Stomach smooth muscle (tissue), 2 donors: ENCODE measurements at regions not wholly inside any gene's neighbourhood (a gene's known extent, or its start where the extent isn't known, plus 50 kb on each side); places are given as distances from the start of the nearest gene placed in this dataset.
"Not testable (repeated sequence)": the region's sequence is repeated elsewhere in the genome, so short reads cannot be mapped to it uniquely, and the experiment has no call there.

Experiments used
- H3K27ac ChIP-seq: one replicate; pipeline ENCODE4 v1.7.0; 2013; ENCODE audit warnings: mild to moderate bottlenecking, low read length, inconsistent platforms
- H3K27me3 ChIP-seq, 2 donors: one replicate each; pipeline ENCODE4 v1.7.0; 2013; ENCODE audit warnings: low read length in 2 of 2; ENCODE audit not compliant: insufficient read depth in 2 of 2, control insufficient read depth in 1 of 2
- H3K36me3 ChIP-seq, 2 donors: one replicate each; pipeline ENCODE4 v1.7.0; 2013; ENCODE audit warnings: low read length in 2 of 2; ENCODE audit not compliant: control insufficient read depth in 2 of 2, insufficient read depth in 2 of 2
- H3K4me1 ChIP-seq: one replicate; pipeline ENCODE4 v1.7.0; 2013; ENCODE audit warnings: low read length; ENCODE audit not compliant: control insufficient read depth, insufficient read depth
- H3K4me3 ChIP-seq, 2 donors: one replicate each; pipeline ENCODE4 v1.7.0; 2013; ENCODE audit warnings: low read length in 2 of 2
- H3K9ac ChIP-seq, 2 donors: one replicate each; pipeline ENCODE4 v1.7.0; 2013; ENCODE audit warnings: low read length in 2 of 2, mild to moderate bottlenecking in 1 of 2
- H3K9me3 ChIP-seq, 2 donors: one replicate each; pipeline ENCODE4 v1.7.0; 2013; ENCODE audit warnings: low read length in 2 of 2; ENCODE audit not compliant: control insufficient read depth in 2 of 2
- donor health status: healthy.
- donor health status: Pancreatic carcinoma.

DNA sequence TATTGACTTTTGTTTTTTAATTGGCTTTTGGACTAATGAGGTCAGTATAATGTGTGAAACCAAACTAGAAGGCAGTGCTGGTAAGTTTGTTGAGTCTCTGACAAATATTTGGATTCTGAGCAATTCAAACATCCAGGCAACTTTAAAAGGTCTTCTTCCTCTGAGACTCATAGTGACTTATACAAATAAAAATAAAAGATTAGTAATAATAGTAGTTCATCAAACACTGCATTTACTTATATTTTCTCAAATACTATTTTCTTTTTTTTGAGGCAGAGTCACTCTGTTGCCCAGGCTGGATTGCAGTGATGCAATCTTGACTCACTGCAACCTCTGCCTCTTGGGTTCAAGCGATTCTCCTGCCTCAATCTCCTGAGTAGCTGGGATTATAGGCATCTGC lies 337.9 kb downstream of the DAD1 start:
- Histone ChIP-seq H3K27ac (no peak overlapping the region), H3K9me3 (no peaks in the 10 kb centered on the region), H3K36me3 (no peaks in the 10 kb centered on the region), H3K9ac (no peak overlapping the region), H3K27me3 (no peaks in the 10 kb centered on the region), H3K4me3 (no peak overlapping the region), H3K4me1 (no peaks in the 10 kb centered on the region)

DNA sequence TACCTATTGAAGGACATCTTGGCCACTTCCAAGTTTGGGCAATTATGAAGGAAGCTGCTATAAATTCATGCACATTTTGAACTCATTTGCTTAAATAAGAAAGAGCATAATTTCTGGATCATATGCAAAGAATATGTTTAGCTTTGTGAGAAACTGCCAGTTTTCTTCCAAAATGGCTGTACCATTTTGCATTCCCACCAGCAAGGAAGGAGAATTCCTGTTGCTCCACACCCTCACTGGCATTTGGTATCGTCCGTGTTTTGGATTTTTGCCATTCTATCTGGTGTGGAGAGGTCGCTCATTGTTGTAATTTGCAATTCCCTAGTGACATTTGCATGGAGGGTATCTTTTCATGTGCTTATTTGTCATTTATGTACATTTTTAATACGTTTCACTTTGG lies 339.3 kb downstream of the DAD1 start:
- Histone ChIP-seq H3K27ac (no peak overlapping the region), H3K4me3 (no peak overlapping the region), H3K36me3 (no peaks in the 10 kb centered on the region), H3K9ac (no peak overlapping the region), H3K9me3 (no peaks in the 10 kb centered on the region), H3K27me3 (no peaks in the 10 kb centered on the region), H3K4me1 (no peaks in the 10 kb centered on the region)

DNA sequence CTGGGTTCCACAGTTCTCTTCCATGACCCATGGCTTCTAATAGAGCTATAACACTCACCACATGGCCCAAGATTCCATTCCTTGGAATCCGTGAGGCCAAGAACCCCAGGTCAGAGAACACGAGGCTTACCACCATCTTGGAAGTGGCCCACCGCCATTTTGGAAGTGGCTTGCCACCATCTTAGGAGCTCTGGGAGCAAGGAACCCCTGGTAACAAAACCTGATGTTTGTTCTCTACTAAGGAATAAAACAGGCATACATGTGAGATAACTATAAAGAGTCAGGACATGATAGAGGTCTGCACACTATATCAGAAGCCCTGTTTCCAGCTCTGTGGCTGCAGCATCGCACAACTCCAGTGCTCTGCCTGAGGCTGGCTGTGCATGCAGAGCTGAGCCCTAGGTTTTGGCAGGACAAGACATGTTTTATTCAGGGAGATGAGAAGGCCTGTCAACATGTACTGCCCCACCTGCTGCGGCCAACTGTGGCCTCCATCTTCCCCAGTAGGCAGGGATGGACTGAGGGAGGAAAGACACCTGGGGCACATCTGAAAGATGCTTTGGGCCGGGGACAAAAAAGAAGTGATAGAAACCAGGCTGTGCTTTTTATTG lies 344.9 kb downstream of the DAD1 start:
- Histone ChIP-seq H3K4me1 (no peaks in the 10 kb centered on the region), H3K27me3 (no peaks in the 10 kb centered on the region), H3K27ac (no peak overlapping the region), H3K4me3 (no peak overlapping the region), H3K9me3 (no peaks in the 10 kb centered on the region), H3K36me3 (no peaks in the 10 kb centered on the region), H3K9ac (no peak overlapping the region)

DNA sequence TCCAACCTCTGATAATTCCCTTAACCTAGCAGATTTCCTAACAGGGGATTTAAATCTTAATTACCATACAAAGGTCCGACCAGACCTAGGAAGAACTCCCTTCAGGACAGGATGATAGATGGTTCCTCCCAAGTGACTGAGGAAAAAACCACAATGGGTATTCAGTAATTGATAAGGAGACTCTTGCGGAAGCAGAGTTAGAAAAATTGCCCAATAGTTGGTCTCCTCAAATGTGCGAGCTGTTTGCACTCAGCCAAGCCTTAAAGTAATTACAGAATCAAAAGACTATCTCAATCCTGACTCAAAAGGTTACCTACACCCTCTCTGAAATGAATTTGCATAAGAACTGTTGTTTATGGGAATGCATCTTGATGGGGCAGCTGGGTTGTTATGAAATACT lies 350.7 kb downstream of the DAD1 start:
- H3K27ac ChIP-seq, H3K4me3 ChIP-seq, H3K4me1 ChIP-seq, H3K27me3 ChIP-seq, H3K36me3 ChIP-seq, H3K9ac ChIP-seq, H3K9me3 ChIP-seq: not testable (repeated sequence)

DNA sequence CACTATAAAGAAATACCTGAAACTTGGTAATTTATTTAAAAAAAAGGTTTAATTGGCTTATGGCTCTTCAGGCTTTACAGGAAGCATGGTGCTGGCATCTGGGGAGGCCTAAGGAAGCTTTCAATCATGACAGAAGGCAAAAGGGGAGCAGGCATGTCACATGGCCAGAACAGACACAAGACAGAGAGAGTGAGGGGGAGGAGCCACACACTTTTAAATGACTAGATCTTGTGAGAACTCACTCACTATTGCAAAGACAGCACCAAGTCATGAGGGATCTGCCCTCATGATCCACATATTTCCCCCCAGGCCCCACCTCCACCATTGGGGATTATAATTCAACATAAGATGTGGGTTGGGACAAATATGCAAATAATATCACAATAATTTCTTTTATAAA lies 355.6 kb downstream of the DAD1 start:
- H3K4me1 ChIP-seq, result no peaks in the 10 kb centered on the region
- H3K27ac ChIP-seq, result no peak overlapping the region
- no peaks in the 10 kb centered on the region for H3K36me3 ChIP-seq
- peaks cover 0 to 2% of the 10 kb centered on the region in 2 donors for H3K9me3 ChIP-seq
- H3K4me3 ChIP-seq, result no peak overlapping the region
- H3K27me3 ChIP-seq, result no peaks in the 10 kb centered on the region
- no peak overlapping the region for H3K9ac ChIP-seq

DNA sequence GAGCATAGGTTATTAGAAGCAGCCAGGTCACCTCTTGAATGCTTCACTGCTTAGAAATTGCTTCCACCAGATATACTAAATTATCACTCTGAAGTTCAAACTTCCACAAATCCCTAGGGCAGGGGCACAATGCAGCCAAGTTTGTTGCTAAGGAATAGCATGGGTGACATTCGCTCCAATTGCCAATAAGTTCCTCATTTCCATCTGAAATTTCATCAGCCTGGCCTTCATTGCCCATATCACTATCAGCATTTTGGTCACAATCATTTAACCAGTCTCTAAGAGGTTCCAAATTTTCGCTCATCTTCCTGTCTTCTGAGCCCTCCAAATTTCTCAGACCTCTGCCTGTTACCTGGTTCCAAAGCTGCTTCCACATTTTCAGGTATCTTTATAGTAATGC lies 356.1 kb downstream of the DAD1 start:
- Histone ChIP-seq H3K27ac (no peak overlapping the region), H3K9ac (no peak overlapping the region), H3K4me3 (no peak overlapping the region), H3K4me1 (no peaks in the 10 kb centered on the region), H3K9me3 (peaks cover 0 to 2% of the 10 kb centered on the region in 2 donors), H3K36me3 (no peaks in the 10 kb centered on the region), H3K27me3 (no peaks in the 10 kb centered on the region)

DNA sequence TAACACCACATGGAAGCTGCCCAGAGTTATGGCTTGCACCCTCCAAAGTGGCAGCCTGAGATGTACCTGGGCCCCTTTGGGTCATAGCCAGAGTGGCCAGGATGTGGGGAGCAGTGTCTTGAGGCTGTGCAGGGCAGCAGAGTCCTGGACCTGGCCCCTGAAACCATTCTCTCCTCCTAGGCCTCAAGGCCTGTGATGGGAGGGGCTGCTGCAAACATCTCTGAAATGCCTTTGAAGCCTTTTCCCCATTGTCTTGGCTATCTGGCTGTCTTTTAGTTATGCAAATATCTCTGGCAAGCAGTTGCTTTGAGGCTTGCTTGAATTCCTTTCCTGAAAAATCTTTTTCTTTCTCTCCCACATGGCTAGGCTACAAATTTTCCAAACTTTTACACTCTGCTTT lies 356.5 kb downstream of the DAD1 start:
- peaks cover 0 to 2% of the 10 kb centered on the region in 2 donors for H3K9me3 ChIP-seq
- H3K9ac ChIP-seq, result no peak overlapping the region
- no peaks in the 10 kb centered on the region for H3K4me1 ChIP-seq
- H3K27ac ChIP-seq, result no peak overlapping the region
- no peak overlapping the region for H3K4me3 ChIP-seq
- H3K36me3 ChIP-seq, result no peaks in the 10 kb centered on the region
- no peaks in the 10 kb centered on the region for H3K27me3 ChIP-seq

DNA sequence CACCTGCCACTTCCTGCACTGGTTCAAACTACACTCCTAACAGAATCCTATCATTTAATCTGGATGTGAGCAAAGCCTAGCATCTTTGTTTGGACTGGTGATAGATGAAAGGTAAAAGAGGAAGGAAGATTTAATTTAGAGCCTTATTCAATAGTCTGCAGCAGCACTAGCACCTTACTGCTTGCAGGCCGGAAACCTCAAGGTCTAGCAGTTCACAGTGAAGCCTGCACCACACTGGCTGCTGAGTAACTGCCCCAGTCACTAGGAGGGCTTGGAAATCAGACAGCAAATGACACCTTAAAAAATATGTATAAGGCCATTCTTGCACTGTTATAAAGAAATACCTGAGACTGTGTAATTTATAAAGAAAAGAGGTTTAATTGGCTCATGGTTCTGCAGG lies 358.0 kb downstream of the DAD1 start:
- H3K36me3 ChIP-seq, result no peaks in the 10 kb centered on the region
- peaks cover 0 to 2% of the 10 kb centered on the region in 2 donors for H3K9me3 ChIP-seq
- no peak overlapping the region for H3K27ac ChIP-seq
- no peaks in the 10 kb centered on the region for H3K4me1 ChIP-seq
- no peaks in the 10 kb centered on the region for H3K27me3 ChIP-seq
- no peak overlapping the region for H3K4me3 ChIP-seq
- no peak overlapping the region for H3K9ac ChIP-seq

DNA sequence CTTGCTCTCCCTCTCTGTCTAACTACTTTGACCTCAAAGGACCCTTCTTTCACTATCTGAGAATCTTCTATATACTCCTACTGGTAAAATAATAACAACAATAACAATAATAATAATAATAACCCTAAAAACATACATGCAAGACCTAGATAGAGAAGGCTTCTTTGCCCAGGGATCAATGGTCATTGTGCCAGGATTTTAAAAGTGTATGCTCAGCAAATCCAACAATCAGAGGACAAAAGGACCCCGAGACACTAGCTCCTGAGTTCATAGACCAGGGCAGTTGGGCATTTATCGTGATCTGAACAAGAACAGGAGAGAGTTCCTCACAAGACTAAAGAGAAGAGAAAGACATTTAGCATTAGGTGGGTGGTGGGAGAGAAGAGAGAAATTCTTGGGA lies 358.5 kb downstream of the DAD1 start:
- no peak overlapping the region for H3K27ac ChIP-seq
- no peaks in the 10 kb centered on the region for H3K4me1 ChIP-seq
- H3K9me3 ChIP-seq, result peaks cover 0 to 2% of the 10 kb centered on the region in 2 donors
- H3K9ac ChIP-seq, result no peak overlapping the region
- no peaks in the 10 kb centered on the region for H3K36me3 ChIP-seq
- no peak overlapping the region for H3K4me3 ChIP-seq
- no peaks in the 10 kb centered on the region for H3K27me3 ChIP-seq

DNA sequence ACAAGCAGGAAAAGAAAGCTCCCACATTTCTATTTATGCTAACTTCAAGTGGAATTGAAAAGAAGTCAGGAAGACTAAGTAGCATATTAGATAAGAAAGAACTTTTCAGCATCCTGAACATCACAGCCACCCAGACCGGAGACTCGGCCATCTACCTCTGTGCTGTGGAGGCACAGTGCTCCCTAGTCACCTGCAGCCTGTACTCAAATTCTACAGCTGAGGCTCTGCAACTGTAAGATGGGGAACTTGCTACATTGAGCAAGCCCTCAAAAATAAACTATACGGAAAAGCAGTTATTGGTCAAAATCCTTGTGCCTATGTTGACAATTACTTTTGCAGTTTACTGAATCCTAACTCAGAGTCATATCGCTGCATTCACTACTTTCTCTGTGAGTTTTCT lies 361.9 kb downstream of the DAD1 start:
- no peaks in the 10 kb centered on the region for H3K9me3 ChIP-seq

DNA sequence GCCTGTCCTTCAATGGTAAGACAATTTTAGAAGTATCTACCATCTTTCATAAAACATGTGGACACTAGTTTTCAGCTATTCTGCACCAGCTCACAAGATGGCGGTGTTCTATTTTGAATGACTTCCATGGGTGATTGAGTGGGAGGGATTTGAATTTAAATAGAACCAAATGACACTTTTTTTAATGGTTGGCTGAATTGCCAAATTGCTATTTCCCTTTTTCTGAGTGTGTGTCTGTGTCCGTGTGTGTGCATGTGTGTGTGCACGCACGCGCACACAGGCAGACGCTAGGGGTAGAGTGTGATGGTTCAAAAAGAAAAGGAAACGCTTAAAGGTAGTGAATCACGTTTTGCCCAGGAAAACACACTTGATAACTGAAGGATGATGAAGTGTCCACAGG lies 362.6 kb downstream of the DAD1 start:
- Histone ChIP-seq H3K36me3 (no peaks in the 10 kb centered on the region), H3K9me3 (no peaks in the 10 kb centered on the region), H3K4me1 (no peaks in the 10 kb centered on the region), H3K4me3 (no peak overlapping the region), H3K27me3 (no peaks in the 10 kb centered on the region), H3K9ac (no peak overlapping the region), H3K27ac (no peak overlapping the region)

More for the DNA sequence above, 361.9 kb downstream of the DAD1 start:
- H3K4me3 ChIP-seq, result no peak overlapping the region
- H3K27me3 ChIP-seq, result no peaks in the 10 kb centered on the region
- H3K4me1 ChIP-seq, result no peaks in the 10 kb centered on the region
- no peak overlapping the region for H3K9ac ChIP-seq
- H3K27ac ChIP-seq, result no peak overlapping the region
- no peaks in the 10 kb centered on the region for H3K36me3 ChIP-seq
